GM19463 (cell line): ENCODE measurements at regions not wholly inside any gene's neighbourhood (a gene's known extent, or its start where the extent isn't known, plus 50 kb on each side); places are given as distances from the start of the nearest gene placed in this dataset.
"Not testable (repeated sequence)": the region's sequence is repeated elsewhere in the genome, so short reads cannot be mapped to it uniquely, and the experiment has no call there.

Experiments
- ATAC-seq: cut with Tn5 transposase; IDR thresholded peaks from one replicate; pipeline ENCODE4 v1.9.1; 2021; ENCODE audit warnings: mild to moderate bottlenecking, moderate library complexity; ENCODE audit not compliant: unreplicated experiment

DNA sequence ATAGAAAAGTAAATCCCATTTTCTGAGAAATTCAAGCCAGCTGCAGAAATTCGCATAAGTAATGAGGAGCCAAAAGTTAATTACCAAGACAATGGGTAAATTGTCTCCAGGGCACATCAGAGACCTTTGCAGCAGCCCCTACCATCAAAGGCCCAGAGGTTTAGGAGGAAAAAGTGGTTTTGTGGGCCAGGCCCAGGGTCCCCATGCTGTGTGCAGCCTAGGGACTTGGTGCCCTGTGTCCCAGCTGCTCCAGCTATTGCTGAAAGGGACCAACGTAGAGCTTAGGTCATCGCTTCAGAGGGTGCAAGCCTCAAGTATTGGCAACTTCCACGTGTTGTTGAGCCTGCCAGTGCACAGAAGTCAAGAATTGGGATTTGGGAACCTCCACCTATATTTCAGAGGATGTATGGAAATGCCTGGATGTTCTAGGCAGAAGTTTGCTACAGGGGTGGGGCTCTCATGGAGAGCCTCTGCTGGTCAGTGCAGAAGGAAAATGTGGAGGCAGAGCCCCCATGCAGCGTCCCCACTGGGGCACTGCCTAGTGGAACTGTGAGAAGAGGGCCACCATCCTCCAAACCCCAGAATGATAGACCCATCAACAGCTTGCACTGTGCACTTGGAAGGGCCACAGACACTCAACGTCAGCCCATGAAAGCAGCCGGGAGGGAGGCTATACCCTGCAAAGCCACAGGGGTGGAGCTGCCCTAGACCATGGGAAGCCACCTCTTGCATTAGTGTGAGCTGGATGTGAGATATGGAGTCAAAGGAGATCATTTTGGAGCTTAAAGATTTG, 731.3 kb upstream of the GRAMD2B start:
- ATAC-seq, result not testable (repeated sequence)

DNA sequence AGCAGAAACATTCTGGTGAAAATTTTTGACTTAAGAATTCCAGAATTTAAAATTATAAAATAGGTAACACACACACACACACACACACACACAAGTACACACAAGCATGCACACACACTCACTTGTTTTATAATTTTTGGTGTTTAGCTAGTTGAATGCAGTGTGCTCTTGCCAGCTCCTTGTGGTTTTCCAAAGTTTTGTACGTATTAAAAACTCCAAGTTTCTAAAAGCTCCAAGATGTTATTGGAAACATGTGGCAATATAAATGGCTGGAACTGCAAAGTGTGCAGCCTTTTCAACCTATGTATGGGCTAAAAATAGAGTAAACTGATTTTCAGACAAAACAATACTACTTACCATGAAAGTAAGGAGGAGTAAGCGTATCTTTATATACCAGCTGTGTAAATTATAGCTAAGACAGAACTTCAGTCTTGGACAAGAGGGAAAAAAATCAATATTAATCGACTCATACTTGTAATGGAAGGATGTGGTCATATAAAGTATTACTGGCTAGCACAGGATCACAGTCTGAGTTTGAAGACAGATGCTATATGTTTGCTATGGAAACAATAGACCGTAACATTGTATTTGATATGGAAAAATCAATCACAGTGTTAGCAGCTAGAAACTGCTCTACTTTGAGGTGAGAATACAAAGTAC, 727.1 kb upstream of the GRAMD2B start:
- no peak for ATAC-seq

DNA sequence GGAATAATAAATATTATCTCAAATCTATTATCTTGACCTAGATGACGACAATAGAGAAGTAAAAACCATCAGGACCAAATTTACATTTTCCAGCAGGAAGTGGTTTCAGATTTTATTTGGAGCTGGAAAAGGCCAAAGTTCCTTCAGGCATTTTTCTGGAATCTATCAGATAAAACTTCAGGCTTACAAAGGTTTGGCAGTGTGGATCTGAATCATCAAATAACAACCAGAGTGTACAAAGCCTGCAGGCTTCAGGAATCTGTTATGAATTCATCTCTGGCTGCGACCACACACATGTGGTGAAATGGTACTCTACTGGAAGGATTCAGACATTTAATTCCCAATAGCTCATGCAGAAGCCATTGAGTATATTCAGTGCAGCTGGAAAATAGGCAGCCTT, 726.4 kb upstream of the GRAMD2B start:
- ATAC-seq, result no peak

- no peak for ATAC-seq
These were observed 724.8 kb upstream of the GRAMD2B start for GRCh38 chr5:125698420-125698819.

GRCh38 chr5:125699860-125700259, 723.3 kb upstream of the GRAMD2B start:
- no peak for ATAC-seq

GRCh38 chr5:125700380-125700861, 722.8 kb upstream of the GRAMD2B start:
- ATAC-seq, result no peak

- no peak for ATAC-seq
These were observed 719.6 kb upstream of the GRAMD2B start for GRCh38 chr5:125703616-125704015.

DNA sequence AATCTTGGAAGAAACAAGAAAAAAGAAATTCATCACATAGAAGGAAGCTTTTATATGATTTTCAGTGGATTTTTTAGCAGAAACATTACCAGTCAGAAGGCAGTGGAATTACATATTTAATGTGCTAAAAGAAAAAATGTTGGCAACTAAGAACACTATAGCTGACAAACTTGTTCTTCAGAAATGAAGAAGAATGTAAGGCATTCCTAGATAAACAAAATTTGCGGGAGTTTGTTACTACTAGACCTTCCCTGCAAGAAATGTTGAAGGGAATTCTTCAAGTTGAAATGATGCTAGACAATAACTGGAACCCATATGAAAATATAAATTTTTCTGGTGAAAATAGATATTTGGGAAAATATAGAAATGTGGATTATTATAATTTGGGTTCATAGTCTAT, 718.3 kb upstream of the GRAMD2B start:
- no peak for ATAC-seq

DNA sequence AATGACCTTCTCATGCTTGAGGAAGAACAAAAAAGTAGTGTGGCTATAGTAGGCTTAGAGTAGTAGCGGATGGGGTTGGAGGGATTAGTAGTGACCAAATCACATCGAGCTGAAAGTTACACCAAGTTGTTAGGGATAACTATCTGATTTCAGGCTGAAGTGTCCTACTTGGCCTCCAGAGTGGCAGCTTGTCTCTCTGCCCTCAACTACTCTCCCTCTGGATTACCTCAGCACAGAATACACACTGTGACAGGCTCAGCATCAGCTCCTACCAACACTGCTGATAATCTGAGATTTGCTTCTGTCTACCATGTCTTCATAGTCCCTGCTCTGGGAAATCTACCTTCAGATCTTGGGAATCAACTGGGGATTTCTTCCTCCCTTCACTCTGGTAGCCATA, 714.6 kb upstream of the GRAMD2B start:
- no peak for ATAC-seq

GRCh38 chr5:125710745-125711144, 712.5 kb upstream of the GRAMD2B start:
- ATAC-seq, result no peak

DNA sequence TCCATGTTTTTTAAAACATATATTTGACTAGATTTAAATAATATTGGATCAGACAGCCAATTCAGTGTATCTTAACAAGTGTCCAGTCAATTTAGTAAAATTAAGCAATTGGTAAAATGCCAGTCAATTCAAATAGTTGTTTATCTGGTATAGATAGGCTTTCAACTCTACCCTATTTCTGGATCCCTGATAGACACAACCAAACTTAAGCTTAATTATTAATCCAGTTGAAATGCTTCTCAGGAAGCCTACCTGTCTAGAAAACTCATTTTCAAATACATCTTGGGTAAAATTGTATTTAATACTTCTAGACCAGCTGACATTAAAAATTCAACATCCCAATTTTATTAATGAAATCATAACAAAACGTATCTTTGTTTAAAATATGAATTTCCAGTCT, 710.8 kb upstream of the GRAMD2B start:
- no peak for ATAC-seq

DNA sequence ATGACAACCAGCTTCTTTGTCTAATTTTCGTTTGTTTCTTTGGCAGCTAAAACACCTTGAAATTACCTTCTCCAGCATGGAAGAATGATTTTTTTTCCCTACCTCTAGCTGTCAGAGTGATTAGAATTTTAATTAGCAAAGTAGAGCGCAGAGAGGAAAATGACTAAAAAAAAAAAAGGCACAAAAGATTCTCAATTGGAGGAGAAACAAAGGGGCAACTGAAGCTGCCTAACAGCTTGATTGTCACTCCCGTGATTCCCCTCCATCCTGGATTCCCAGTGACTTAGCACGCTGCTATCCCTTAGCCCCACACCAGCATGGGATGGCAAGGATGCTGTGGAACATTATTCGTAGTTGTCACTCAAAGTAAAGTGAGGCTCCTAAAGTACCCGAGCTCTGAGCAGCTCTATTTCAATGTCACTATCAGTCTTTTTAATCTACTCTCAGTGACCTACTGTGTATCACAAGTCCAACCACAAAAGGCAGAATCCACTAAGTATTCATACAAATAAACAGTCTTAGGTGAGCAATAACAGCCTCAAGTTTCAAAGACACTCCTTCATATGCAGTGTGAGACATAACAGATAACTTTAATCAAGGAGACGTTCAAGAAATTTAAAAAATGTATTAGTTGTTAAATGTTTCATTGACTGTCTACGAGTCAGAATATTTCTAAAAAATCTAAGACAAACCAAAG, 710.0 kb upstream of the GRAMD2B start:
- ATAC-seq, result no peak

- ATAC-seq, result no peak
These were observed 708.0 kb upstream of the GRAMD2B start for GRCh38 chr5:125715216-125715615.

- no peak for ATAC-seq
These were observed 706.0 kb upstream of the GRAMD2B start for GRCh38 chr5:125717209-125717608.

DNA sequence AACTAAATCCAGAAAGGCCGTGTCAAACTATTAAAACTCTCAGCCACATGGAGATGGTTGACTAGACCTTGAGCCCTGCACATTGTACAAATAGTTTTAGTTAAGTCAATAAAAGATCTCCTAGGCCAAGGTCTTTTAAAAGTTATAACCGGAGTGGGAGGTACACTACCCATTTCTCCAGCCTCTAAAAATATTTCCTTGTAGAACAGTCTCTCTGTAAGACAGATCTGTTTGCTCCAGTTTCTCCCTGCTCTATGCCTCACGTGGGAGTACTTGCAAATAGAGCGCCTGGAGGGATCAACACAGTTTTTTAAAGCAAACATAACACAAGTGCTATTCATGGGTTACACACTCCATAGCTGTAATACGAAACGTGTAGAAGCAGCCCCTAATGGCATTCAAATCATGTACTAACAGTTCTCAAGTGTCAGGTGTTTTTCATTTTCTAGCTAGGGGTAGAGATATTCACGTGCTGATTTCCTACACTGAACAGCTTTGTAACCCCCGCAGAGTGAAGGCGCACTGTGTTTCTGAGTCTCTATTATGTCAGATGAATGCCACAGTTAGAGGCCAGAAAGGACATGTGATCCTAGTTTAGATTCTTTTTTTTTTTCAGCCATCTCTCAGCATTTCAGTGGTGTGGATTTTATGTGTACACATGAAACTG, 703.4 kb upstream of the GRAMD2B start:
- no peak for ATAC-seq

DNA sequence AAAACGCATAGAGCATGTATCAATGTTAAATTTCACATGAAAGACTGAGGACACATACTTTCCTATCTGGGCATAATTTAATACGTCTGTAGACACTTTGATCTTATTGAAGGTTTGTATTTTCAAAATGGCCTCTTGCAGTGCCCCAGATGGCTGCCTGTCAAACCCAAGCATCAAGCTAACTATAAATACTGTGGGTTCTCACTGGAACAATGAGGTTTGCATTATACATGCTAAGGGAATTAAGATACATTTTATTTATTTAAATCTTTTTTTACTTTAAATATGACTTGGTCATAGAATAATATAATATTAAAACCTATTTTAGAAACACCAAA, 702.9 kb upstream of the GRAMD2B start:
- ATAC-seq, result no peak

- ATAC-seq, result no peak
These were observed 702.5 kb upstream of the GRAMD2B start for GRCh38 chr5:125720721-125721120.

DNA sequence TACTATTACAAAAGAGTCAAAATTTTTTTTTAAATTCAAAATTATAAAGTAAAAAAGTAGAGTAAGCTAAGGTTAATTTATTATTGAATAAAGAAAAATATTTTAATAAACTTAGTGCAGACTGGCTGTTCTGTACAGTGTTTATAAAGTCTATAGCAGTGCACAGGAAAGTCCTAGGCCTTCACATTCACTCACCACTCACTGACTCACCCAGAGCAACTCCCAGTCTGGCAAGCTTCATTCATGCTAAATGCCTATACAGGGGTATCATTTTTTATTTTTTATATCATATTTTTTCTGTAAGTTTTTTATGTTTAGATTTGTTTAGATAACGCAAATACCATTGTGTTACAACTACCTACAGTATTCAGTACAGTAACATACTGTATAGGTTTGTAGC, 700.7 kb upstream of the GRAMD2B start:
- no peak for ATAC-seq

DNA sequence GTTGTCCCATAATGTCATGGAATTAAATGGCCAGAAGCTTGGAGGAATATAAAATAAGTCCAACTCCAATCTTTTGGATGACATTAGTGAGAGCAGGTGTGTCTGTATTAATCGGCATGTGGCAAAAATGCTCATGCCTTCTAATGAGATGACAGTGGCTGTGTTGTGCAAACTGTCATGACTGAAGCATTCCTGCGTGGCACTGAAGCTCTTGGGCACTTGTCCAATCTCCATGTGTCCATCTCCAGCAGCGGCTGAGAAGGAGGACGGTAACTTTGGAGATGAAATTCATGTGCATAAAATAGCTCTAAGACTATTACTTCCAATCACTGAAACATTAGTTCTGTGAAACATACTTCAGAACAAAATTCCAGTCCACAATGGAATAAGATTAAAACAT, 697.5 kb upstream of the GRAMD2B start:
- ATAC-seq, result no peak

DNA sequence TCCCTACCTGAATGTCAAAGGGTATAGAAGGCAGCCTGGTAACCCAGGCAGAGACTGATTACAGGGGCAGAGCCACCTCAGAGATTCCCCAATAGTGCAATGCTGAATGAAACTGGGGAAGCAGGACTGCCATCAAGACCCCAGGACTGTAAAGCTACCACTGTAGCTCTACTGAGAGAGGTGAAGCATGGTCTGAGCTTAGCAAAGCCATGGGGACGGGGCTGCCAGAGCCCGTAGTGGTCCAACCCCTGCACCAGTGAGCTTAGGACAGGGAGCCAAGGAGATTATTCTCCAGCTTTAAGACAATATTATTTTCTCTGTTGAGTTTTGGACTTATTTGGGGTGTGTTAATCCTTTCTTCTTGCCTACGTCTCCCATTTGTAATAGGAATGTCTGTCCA, 679.3 kb upstream of the GRAMD2B start:
- ATAC-seq, result no peak

- no peak for ATAC-seq
These were observed 676.3 kb upstream of the GRAMD2B start for GRCh38 chr5:125746917-125747316.
